HG03565 (cell line): ENCODE measurements at regions not wholly inside any gene's neighbourhood (a gene's known extent, or its start where the extent isn't known, plus 50 kb on each side); places are given as distances from the start of the nearest gene placed in this dataset.
A peak's percentile ranks its signal among the peaks of the same experiment; 100 is the strongest.
"Not testable (repeated sequence)": the region's sequence is repeated elsewhere in the genome, so short reads cannot be mapped to it uniquely, and the experiment has no call there.

Source experiments
- ATAC-seq: cut with Tn5 transposase; IDR thresholded peaks from one replicate; pipeline ENCODE4 v1.9.1; 2021; ENCODE audit warnings: mild to moderate bottlenecking, moderate library complexity; ENCODE audit not compliant: unreplicated experiment

- ATAC-seq: no peak
Observed at GRCh38 chr14:89572596-89573398, 155.8 kb upstream of the FOXN3 start.

DNA sequence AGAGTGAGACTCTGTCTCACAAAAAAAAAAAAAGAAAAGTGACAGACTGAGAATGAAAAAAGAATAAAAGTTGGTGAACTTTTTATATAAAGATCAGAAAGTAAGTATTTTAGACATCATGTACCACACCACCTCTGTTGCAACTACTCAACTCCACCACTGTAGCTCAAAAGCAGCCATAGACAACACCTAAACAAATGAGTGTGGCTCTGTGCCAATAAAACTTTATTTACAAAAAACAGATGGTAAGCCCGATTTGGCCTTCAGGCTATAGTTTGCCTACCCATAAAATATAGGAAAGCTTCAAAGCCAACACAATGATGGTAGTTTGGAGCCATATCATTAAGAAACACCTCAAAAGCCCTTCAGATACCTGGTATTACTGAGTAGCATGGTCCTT lies 154.5 kb upstream of the FOXN3 start:
- no peak for ATAC-seq

- no peak for ATAC-seq
Observed at GRCh38 chr14:89566644-89567415, 149.8 kb upstream of the FOXN3 start.

GRCh38 chr14:89566180-89566579 lies 149.1 kb upstream of the FOXN3 start:
- ATAC-seq: no peak

GRCh38 chr14:89565607-89566006 lies 148.6 kb upstream of the FOXN3 start:
- ATAC-seq: no peak

- ATAC-seq: no peak
Observed at GRCh38 chr14:89564989-89565388, 148.0 kb upstream of the FOXN3 start.

- ATAC-seq: peak; percentile 41
Observed at GRCh38 chr14:89564286-89564957, 147.4 kb upstream of the FOXN3 start.

GRCh38 chr14:89563471-89563870 lies 146.4 kb upstream of the FOXN3 start:
- ATAC-seq: no peak

DNA sequence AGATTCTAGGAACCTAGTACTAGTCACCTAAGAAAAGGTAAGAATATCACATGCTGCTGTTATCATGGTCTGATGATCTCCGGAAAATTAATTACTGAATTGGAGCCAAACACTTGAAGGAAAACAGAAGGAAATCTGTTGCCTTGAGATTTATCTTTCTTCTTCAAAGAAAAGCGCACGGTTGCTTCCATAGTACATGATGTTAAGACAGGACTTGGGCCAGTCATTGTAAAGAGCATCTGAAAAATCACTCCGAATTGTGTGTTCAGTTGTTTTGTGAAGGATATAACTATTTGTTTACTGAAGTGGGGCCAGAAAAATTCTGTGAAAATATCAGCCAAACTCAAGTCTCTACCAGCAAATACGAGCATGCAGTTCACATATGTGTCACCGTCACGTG lies 134.9 kb upstream of the FOXN3 start:
- no peak for ATAC-seq

- no peak for ATAC-seq
Observed at GRCh38 chr14:89551432-89551831, 134.4 kb upstream of the FOXN3 start.

GRCh38 chr14:89550821-89551220 lies 133.8 kb upstream of the FOXN3 start:
- ATAC-seq: no peak

DNA sequence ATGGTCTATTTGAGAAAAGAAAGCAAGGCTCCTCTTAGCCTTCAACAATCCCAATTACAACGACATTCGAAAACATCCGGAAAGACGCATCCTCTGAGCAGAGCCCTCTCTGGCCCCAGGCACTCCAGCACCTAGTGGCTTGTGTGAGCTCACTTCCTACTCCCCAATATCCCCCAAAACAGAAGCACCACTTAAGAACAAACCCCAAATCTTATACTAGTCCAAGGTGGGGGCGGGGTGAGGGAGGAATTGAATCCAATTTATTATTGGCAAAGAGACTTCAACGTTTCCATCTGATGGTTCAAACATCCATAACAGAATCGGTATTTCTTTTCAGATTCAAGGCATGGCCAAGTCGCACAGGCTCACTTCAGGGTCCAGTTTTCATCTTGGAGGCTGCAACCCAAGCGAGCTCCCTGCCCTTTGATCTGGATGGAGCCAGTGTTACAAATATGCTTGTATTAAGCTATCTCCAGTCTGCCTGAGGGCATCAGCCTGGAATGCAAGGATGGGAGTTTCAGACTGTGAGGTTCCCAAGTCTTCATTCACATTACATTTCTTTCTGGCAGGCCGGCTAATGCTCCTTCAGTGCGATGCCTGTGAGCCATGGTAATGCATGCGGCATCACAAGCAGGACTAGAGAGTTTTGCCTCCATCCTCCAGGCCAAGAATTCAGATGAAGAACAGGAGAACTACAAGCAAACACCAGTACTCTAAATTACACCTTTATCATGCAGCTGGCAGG lies 132.5 kb upstream of the FOXN3 start:
- no peak for ATAC-seq

DNA sequence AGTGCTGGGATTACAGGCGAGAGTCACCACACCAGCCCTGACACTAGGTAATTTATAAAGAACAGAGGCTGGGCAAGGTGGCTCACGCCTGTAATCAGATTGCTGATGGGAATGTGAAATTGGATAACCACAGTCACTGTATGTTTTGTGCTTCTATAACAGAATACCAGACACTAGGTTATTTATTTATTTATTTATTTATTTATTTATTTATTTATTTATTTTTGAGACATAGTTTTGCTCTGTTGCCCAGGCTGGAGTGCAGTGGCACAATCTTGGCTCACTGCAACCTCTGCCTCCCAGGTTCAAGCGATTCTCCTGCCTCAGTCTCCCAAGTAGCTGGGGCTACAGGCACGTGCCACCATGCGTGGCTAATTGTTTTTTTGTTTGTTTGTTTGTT lies 130.0 kb upstream of the FOXN3 start:
- not testable (repeated sequence) for ATAC-seq

- no peak for ATAC-seq
Observed at GRCh38 chr14:89544636-89545301, 127.7 kb upstream of the FOXN3 start.

DNA sequence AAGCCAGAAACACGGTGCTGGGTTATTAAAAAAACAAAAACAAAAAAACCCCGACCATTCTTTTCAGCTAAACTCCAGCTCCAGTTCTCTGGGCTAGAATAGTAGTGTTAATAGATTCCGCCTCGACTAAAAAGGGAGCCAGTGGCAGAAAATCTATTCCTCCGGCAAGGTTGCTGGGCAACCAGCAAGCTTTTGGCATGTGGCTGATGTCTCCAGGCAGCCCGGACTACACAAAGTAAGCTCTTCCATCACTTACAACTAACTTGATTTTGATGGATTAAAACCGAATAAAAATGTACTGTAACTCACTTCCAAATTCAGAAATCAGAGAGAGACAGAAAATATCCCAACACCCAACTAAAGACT lies 126.4 kb upstream of the FOXN3 start:
- no peak for ATAC-seq

DNA sequence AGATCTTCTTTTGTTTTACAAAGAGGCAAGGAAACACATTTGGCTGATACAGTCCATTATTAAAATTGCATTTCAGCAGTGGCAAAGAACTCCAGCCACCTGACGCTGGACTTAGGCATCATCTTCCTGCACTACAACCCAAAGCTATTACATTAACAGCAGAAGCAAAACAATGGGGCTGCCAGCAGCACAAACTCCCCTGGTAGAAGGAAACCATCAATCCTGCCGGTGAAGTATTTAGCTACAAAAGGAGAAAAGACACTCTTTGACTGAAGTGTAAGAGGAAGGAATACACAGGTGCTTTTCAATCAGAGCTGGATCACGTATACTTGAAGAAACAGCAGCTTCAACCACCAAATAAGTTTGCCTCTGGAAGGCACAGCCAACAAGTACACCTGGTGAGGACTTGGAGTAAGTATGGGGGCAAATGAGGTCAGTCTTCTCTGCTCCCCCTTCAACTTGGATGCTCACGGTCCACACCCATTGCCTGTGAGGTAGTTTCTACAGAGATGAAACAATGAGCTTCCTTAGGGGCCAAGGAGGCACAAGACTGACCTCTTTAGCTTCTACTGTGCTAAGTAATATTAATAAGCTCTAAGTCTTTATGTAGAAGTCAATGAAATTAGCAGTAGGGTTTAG lies 125.9 kb upstream of the FOXN3 start:
- ATAC-seq: no peak

GRCh38 chr14:89540830-89541470 lies 123.9 kb upstream of the FOXN3 start:
- ATAC-seq: no peak

- ATAC-seq: no peak
Observed at GRCh38 chr14:89540009-89540829, 123.2 kb upstream of the FOXN3 start.

GRCh38 chr14:89537911-89538310 lies 120.9 kb upstream of the FOXN3 start:
- no peak for ATAC-seq
